IMR-90 (cell line): ENCODE measurements at regions not wholly inside any gene's neighbourhood (a gene's known extent, or its start where the extent isn't known, plus 50 kb on each side); places are given as distances from the start of the nearest gene placed in this dataset.

ENCODE experiments used
- ATAC-seq: fragments of 200-7000 bp; cut with Tn5 transposase; 2 replicates; pipeline ENCODE4 v1.9.1; 2020; ENCODE audit warnings: low read depth, mild to moderate bottlenecking, moderate library complexity
- BruUV-seq: library from RNA; stranded (reverse); fragments of 400-500 nt; replicated peaks from 2 replicates; lab custom pipeline; 2021; lab: Mats Ljungman, UMichigan
- CTCF ChIA-PET: fragments of 300-600 bp; formaldehyde crosslinking; extraction: SDS; loops from one replicate; lab custom pipeline; 2021; ENCODE audit warnings: antibody characterized with exemption; lab: Yijun Ruan, JAX
- POLR2A ChIA-PET: fragments of 300-600 bp; sonication (Branson Sonifier 250); formaldehyde crosslinking; loops from one replicate; lab custom pipeline; 2022; ENCODE audit warnings: antibody characterized with exemption; ENCODE audit not compliant: unreplicated experiment; lab: Charles Lee
- DNase-seq: peaks from one replicate; pipeline ENCODE4 v3.0.0; 2013
- H2AFZ ChIP-seq: replicated peaks from 2 replicates; pipeline ENCODE3; 2013; ENCODE audit warnings: low read length, mild to moderate bottlenecking; ENCODE audit not compliant: poor library complexity
- H2AK5ac ChIP-seq: 2 replicates; pipeline ENCODE4 v1.6.1; 2013; ENCODE audit warnings: low read depth, low read length, inconsistent platforms
- H2AK9ac ChIP-seq: replicated peaks from 2 replicates; pipeline ENCODE3; 2013; ENCODE audit warnings: mild to moderate bottlenecking, low read depth, low read length, moderate library complexity; ENCODE audit not compliant: poor library complexity
- H2BK120ac ChIP-seq: 2 replicates; pipeline ENCODE4 v1.6.1; 2013; ENCODE audit warnings: low read depth, low read length, inconsistent platforms
- H2BK15ac ChIP-seq: 3 replicates; pipeline ENCODE4 v1.6.1; 2013; ENCODE audit warnings: low read depth, low read length, inconsistent platforms
- H2BK20ac ChIP-seq: 2 replicates; pipeline ENCODE4 v1.6.1; 2013; ENCODE audit warnings: low read depth, mild to moderate bottlenecking, inconsistent platforms, low read length, moderate library complexity
- H2BK5ac ChIP-seq: 2 replicates; pipeline ENCODE4 v1.6.1; 2013; ENCODE audit warnings: mild to moderate bottlenecking, low read depth, low read length, inconsistent platforms; ENCODE audit not compliant: poor library complexity, severe bottlenecking
- H3K14ac ChIP-seq: replicated peaks from 2 replicates; pipeline ENCODE4 v1.6.1; 2013; ENCODE audit warnings: low read depth, low read length, inconsistent platforms
- H3K18ac ChIP-seq: 2 replicates; pipeline ENCODE4 v1.6.1; 2013; ENCODE audit warnings: low read depth, low read length, control low read depth
- H3K23ac ChIP-seq: 2 replicates; pipeline ENCODE4 v1.6.1; 2013; ENCODE audit warnings: low read depth, low read length, inconsistent platforms
- H3K27ac ChIP-seq: 2 replicates; pipeline ENCODE4 v1.5.1; 2013; ENCODE audit warnings: mild to moderate bottlenecking, control low read depth, low read length; ENCODE audit not compliant: insufficient read depth
- H3K27me3 ChIP-seq: 2 replicates; pipeline ENCODE4 v1.6.1; 2013; ENCODE audit warnings: low read length; ENCODE audit not compliant: control insufficient read depth, insufficient read depth
- H3K36me3 ChIP-seq: 2 replicates; pipeline ENCODE4 v1.6.1; 2013; ENCODE audit warnings: low read length, mixed read lengths; ENCODE audit not compliant: control insufficient read depth, insufficient read depth
- H3K4ac ChIP-seq: 2 replicates; pipeline ENCODE4 v1.6.1; 2013; ENCODE audit warnings: low read depth, low read length, inconsistent platforms
- H3K4me1 ChIP-seq: 2 replicates; pipeline ENCODE4 v1.6.1; 2013; ENCODE audit warnings: low read length, mixed read lengths; ENCODE audit not compliant: control insufficient read depth, insufficient read depth
- H3K4me2 ChIP-seq: 2 replicates; pipeline ENCODE4 v1.6.1; 2013; ENCODE audit warnings: low read depth, mild to moderate bottlenecking, control low read depth, low read length, moderate library complexity
- H3K4me3 ChIP-seq: 2 replicates; pipeline ENCODE4 v1.5.1; 2013; ENCODE audit warnings: low read depth, mild to moderate bottlenecking, control low read depth, low read length, moderate library complexity; ENCODE audit not compliant: insufficient read depth
- H3K56ac ChIP-seq: 2 replicates; pipeline ENCODE4 v1.6.1; 2013; ENCODE audit warnings: low read length, inconsistent platforms; ENCODE audit not compliant: insufficient read depth; ENCODE audit errors: extremely low read depth
- H3K79me1 ChIP-seq, 2 experiments: 2 replicates each; pipeline ENCODE4 v1.6.1; 2013; ENCODE audit warnings: low read length in 2 of 2, inconsistent platforms in 1 of 2, low read depth in 1 of 2
- H3K9ac ChIP-seq: 2 replicates; pipeline ENCODE4 v1.6.1; 2013; ENCODE audit warnings: low read depth, low read length, control low read depth
- H3K9me1 ChIP-seq: 2 replicates; pipeline ENCODE4 v1.6.1; 2013; ENCODE audit warnings: low read length, inconsistent platforms; ENCODE audit not compliant: insufficient read depth
- H3K9me3 ChIP-seq: 2 replicates; pipeline ENCODE4 v1.6.1; 2013; ENCODE audit warnings: low read length; ENCODE audit not compliant: control insufficient read depth, insufficient read depth
- H4K20me1 ChIP-seq: 2 replicates; pipeline ENCODE4 v1.6.1; 2013; ENCODE audit warnings: low read length, inconsistent platforms; ENCODE audit not compliant: insufficient read depth
- H4K5ac ChIP-seq: 2 replicates; pipeline ENCODE4 v1.6.1; 2013; ENCODE audit warnings: mild to moderate bottlenecking, low read depth, low read length, control low read depth
- H4K8ac ChIP-seq, 2 experiments: 2 replicates each; pipeline ENCODE4 v1.6.1; 2013; ENCODE audit warnings: low read depth in 2 of 2, low read length in 2 of 2, control low read depth in 1 of 2, inconsistent platforms in 1 of 2
- H4K91ac ChIP-seq: 2 replicates; pipeline ENCODE4 v1.6.1; 2013; ENCODE audit warnings: low read depth, low read length, inconsistent platforms; ENCODE audit not compliant: insufficient read depth
- BHLHE40 ChIP-seq: fragments of 150-350 bp; IDR thresholded peaks from 2 replicates; pipeline ENCODE4 v1.6.1; 2016; ENCODE audit warnings: mild to moderate bottlenecking, low read depth, low read length
- CEBPB ChIP-seq: IDR thresholded peaks from 2 replicates; pipeline ENCODE4 v1.6.1; 2012; ENCODE audit warnings: low read depth, low read length, improper control_type of control experiment
- CHD1 ChIP-seq: IDR thresholded peaks from 2 replicates; pipeline ENCODE4 v1.6.1; 2012; ENCODE audit warnings: low read depth, low read length, improper control_type of control experiment
- FOS ChIP-seq: fragments of 150-350 bp; IDR thresholded peaks from 2 replicates; pipeline ENCODE4 v1.6.1; 2016; ENCODE audit warnings: low read depth, low read length
- MAFK ChIP-seq: IDR thresholded peaks from 2 replicates; pipeline ENCODE4 v1.6.1; 2012; ENCODE audit warnings: low read depth, low read length, improper control_type of control experiment
- MAZ ChIP-seq: IDR thresholded peaks from 2 replicates; pipeline ENCODE4 v1.6.1; 2012; ENCODE audit warnings: low read depth, mild to moderate bottlenecking, low read length, improper control_type of control experiment, moderate library complexity, borderline replicate concordance
- MXI1 ChIP-seq: IDR thresholded peaks from 2 replicates; pipeline ENCODE4 v1.6.1; 2012; ENCODE audit warnings: low read depth, mild to moderate bottlenecking, low read length, moderate library complexity, borderline replicate concordance
- NFE2L2 ChIP-seq: fragments of 150-350 bp; IDR thresholded peaks from 2 replicates; pipeline ENCODE4 v1.6.1; 2016; ENCODE audit warnings: low read depth, mild to moderate bottlenecking, low read length
- POLR2A ChIP-seq: IDR thresholded peaks from 2 replicates; pipeline ENCODE4 v1.6.1; 2012; ENCODE audit warnings: mild to moderate bottlenecking, low read depth, low read length
- RAD21 ChIP-seq: IDR thresholded peaks from 2 replicates; pipeline ENCODE4 v1.6.1; 2012; ENCODE audit warnings: low read length, improper control_type of control experiment
- RCOR1 ChIP-seq: IDR thresholded peaks from 2 replicates; pipeline ENCODE4 v1.6.1; 2012; ENCODE audit warnings: mild to moderate bottlenecking, low read length, improper control_type of control experiment; ENCODE audit not compliant: insufficient replicate concordance
- RFX5 ChIP-seq: IDR thresholded peaks from 2 replicates; pipeline ENCODE4 v1.8.0; 2012; ENCODE audit warnings: low read depth, mild to moderate bottlenecking, low read length, moderate library complexity
- SMC3 ChIP-seq: fragments of 150-350 bp; IDR thresholded peaks from 2 replicates; pipeline ENCODE4 v1.6.1; 2016; ENCODE audit warnings: low read depth, mild to moderate bottlenecking, antibody characterized with exemption, low read length, moderate library complexity
- WGBS, 2 experiments: methylation state at CpG; one replicate each; pipeline versions ENCODE4 v1.1.5 to v1.1.7; 2013; ENCODE audit warnings: missing lambda C conversion rate in 2 of 2; ENCODE audit not compliant: insufficient read length in 1 of 2; ENCODE audit errors: extremely low coverage in 2 of 2; 5-methylcytosine and 5-hydroxymethylcytosine counted together
- dilution Hi-C: fragments of 300-500 bp; cut with HindIII; formaldehyde crosslinking; loops from one replicate; pipeline ENCODE4 v1.14.3; 2018; ENCODE audit warnings: low sequenced_read_pairs; ENCODE audit not compliant: unreplicated experiment
- in situ Hi-C: fragments of 300-500 bp; cut with MboI; formaldehyde crosslinking; loops from 3 replicates; pipeline ENCODE4 v1.14.3; 2019; ENCODE audit warnings: low sequenced_read_pairs, inconsistent platforms, mixed read lengths
- intact Hi-C: fragments of 100-400 bp; cut with micrococcal nuclease; formaldehyde crosslinking; loops from 2 replicates; pipeline ENCODE4 v1.10.0; 2022
- TF ChIP-seq, protein P1 (sequence below): fragments of 150-350 bp; IDR thresholded peaks from 2 replicates; pipeline ENCODE4 v1.6.1; 2016; ENCODE audit warnings: low read depth, mild to moderate bottlenecking, low read length, moderate library complexity, borderline replicate concordance
- TF ChIP-seq, protein P2 (sequence below): conservative IDR thresholded peaks from 2 replicates; pipeline ENCODE4 v1.5.1; 2012; ENCODE audit warnings: mild to moderate bottlenecking, low read depth, low read length, improper control_type of control experiment
- TF ChIP-seq, protein P3 (sequence below): fragments of 150-350 bp; IDR thresholded peaks from 2 replicates; pipeline ENCODE4 v1.6.1; 2017; ENCODE audit warnings: mild to moderate bottlenecking, antibody characterized with exemption, low read length, low read depth

DNA sequence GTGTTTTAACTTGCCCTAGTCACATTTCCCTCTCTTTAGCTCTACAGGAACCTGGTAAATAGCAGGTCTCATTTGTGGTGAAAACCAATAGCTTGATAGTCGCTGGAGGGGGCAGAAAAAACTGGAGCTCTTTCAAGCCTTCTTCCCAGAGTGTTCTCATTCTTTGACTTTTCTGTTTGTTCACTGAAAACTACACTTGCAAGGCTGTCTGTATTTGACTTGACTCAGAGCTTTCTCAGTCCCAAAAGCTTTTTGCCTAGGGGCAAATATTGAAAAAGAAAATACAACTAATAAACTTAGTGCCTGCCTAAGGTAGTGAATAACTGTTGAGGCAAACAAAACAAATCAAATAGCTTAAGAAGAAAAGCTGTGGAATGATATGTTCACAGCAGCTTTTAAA, 217.1 kb upstream of the CHRM3 start:
- peaks cover 2% of the 10 kb centered on the region; the same call in 1 of the 2 replicates for H3K9me3 ChIP-seq
- H4K91ac ChIP-seq = no peak overlapping the region
- no peak overlapping the region for H3K27ac ChIP-seq
- in situ Hi-C loops = no loop called here
- H3K56ac ChIP-seq = no peak overlapping the region
- H3K14ac ChIP-seq = no peak overlapping the region
- no peaks in the 10 kb centered on the region for H3K9me1 ChIP-seq
- no peak overlapping the region for H3K23ac ChIP-seq
- H2BK20ac ChIP-seq = no peak overlapping the region
- H2BK120ac ChIP-seq = no peak overlapping the region
- no peak overlapping the region for H4K8ac ChIP-seq
- no peaks in the 10 kb centered on the region for H3K4me1 ChIP-seq
- no peaks in the 10 kb centered on the region for H4K20me1 ChIP-seq
- ATAC-seq (no peak), DNase-seq (no peak)
- H2BK5ac ChIP-seq = no peak overlapping the region
- H3K4me3 ChIP-seq = no peak overlapping the region
- no peak overlapping the region for H3K4me2 ChIP-seq
- no TSS peak for BruUV-seq
- H3K4ac ChIP-seq = no peak overlapping the region
- no peak overlapping the region for H3K18ac ChIP-seq
- WGBS, 2 experiments = no CpG with 5 or more reads among the region's 1 CpG
- ChIA-PET CTCF (no interaction called here), POLR2A (no interaction called here)
- TF ChIP-seq RCOR1 (no peak), MXI1 (no peak), MAZ (no peak), POLR2A (no peak), CHD1 (no peak), BHLHE40 (no peak), NFE2L2 (no peak), FOS (no peak), CEBPB (no peak), RFX5 (no peak), RAD21 (no peak), SMC3 (no peak), MAFK (no peak)
- TF ChIP-seq, protein P1, sequence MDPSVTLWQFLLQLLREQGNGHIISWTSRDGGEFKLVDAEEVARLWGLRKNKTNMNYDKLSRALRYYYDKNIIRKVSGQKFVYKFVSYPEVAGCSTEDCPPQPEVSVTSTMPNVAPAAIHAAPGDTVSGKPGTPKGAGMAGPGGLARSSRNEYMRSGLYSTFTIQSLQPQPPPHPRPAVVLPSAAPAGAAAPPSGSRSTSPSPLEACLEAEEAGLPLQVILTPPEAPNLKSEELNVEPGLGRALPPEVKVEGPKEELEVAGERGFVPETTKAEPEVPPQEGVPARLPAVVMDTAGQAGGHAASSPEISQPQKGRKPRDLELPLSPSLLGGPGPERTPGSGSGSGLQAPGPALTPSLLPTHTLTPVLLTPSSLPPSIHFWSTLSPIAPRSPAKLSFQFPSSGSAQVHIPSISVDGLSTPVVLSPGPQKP = no peak
- TF ChIP-seq, protein P2, sequence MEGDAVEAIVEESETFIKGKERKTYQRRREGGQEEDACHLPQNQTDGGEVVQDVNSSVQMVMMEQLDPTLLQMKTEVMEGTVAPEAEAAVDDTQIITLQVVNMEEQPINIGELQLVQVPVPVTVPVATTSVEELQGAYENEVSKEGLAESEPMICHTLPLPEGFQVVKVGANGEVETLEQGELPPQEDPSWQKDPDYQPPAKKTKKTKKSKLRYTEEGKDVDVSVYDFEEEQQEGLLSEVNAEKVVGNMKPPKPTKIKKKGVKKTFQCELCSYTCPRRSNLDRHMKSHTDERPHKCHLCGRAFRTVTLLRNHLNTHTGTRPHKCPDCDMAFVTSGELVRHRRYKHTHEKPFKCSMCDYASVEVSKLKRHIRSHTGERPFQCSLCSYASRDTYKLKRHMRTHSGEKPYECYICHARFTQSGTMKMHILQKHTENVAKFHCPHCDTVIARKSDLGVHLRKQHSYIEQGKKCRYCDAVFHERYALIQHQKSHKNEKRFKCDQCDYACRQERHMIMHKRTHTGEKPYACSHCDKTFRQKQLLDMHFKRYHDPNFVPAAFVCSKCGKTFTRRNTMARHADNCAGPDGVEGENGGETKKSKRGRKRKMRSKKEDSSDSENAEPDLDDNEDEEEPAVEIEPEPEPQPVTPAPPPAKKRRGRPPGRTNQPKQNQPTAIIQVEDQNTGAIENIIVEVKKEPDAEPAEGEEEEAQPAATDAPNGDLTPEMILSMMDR = no peak
- TF ChIP-seq, protein P3, sequence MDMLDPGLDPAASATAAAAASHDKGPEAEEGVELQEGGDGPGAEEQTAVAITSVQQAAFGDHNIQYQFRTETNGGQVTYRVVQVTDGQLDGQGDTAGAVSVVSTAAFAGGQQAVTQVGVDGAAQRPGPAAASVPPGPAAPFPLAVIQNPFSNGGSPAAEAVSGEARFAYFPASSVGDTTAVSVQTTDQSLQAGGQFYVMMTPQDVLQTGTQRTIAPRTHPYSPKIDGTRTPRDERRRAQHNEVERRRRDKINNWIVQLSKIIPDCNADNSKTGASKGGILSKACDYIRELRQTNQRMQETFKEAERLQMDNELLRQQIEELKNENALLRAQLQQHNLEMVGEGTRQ = no peak
- no peaks in the 10 kb centered on the region for H3K36me3 ChIP-seq
- no peak overlapping the region for H2AK9ac ChIP-seq
- no peak overlapping the region for H3K9ac ChIP-seq
- H2AFZ ChIP-seq = no peak overlapping the region
- H2BK15ac ChIP-seq = no peak overlapping the region
- H4K5ac ChIP-seq = no peak overlapping the region
- intact Hi-C loops = no loop called here
- no peaks in the 10 kb centered on the region for H3K27me3 ChIP-seq
- dilution Hi-C loops = no loop called here
- no peaks in the 10 kb centered on the region for H3K79me1 ChIP-seq
- H2AK5ac ChIP-seq = no peak overlapping the region
